HepG2 (cell line): ENCODE measurements at regions not wholly inside any gene's neighbourhood (a gene's known extent, or its start where the extent isn't known, plus 50 kb on each side); places are given as distances from the start of the nearest gene placed in this dataset.

Experiments
- ATAC-seq: fragments of 200-7000 bp; cut with Tn5 transposase; 3 replicates; pipeline ENCODE4 v1.9.1; 2020; ENCODE audit warnings: mild to moderate bottlenecking, moderate library complexity
- BruUV-seq: library from RNA; stranded (reverse); fragments of 400-500 nt; replicated peaks from 2 replicates; lab custom pipeline; 2021; lab: Mats Ljungman, UMichigan
- CTCF ChIA-PET: fragments of 300-600 bp; formaldehyde crosslinking; extraction: SDS; loops from one replicate; lab custom pipeline; 2021; ENCODE audit warnings: low total read pairs, inconsistent platforms, low intra/inter-chr PET ratio; lab: Yijun Ruan, JAX
- POLR2A ChIA-PET: fragments of 350-600 bp; sonication (Branson Sonifier 250); formaldehyde crosslinking; loops from one replicate; lab custom pipeline; 2020; ENCODE audit warnings: antibody characterized with exemption, inconsistent platforms; lab: Yijun Ruan, JAX
- DNase-seq: peaks from one replicate; pipeline ENCODE4 v3.0.0-alpha.2; 2015; ENCODE audit warnings: low spot score
- FAIRE-seq: peaks from 3 replicates; lab custom pipeline; 2011; peaks lifted over from hg19 to GRCh38; lab: Jason Lieb, UNC
- H2AFZ ChIP-seq: one replicate; pipeline ENCODE4 v1.6.1; 2011; ENCODE audit warnings: low read length, inconsistent platforms
- H3K27ac ChIP-seq: fragments of 300-600 bp; 3 replicates; pipeline ENCODE4 v1.8.0; 2011; ENCODE audit warnings: mixed run types, mild to moderate bottlenecking, mixed read lengths, low read length, inconsistent platforms; ENCODE audit not compliant: insufficient read depth; ENCODE audit errors: extremely low read length
- H3K27me3 ChIP-seq, 2 experiments: fragments of 200-600 bp in 1 of 2; 2 replicates in 1 of 2; 3 replicates in 1 of 2; pipeline versions ENCODE4 v1.6.0 to v1.8.0; 2011; ENCODE audit warnings: low read length in 2 of 2, mild to moderate bottlenecking in 2 of 2, moderate library complexity in 2 of 2, inconsistent platforms in 1 of 2; ENCODE audit not compliant: insufficient read depth in 2 of 2, control insufficient read depth in 1 of 2
- H3K36me3 ChIP-seq, 2 experiments: fragments of 200-600 bp in 1 of 2; replicated peaks in 1 of 2; 2 replicates in 1 of 2; 3 replicates in 1 of 2; pipeline versions ENCODE4 v1.5.1 to v1.8.0; 2011; ENCODE audit warnings: low read length in 2 of 2, inconsistent platforms in 1 of 2; ENCODE audit not compliant: insufficient read depth in 2 of 2, control insufficient read depth in 1 of 2
- H3K4me1 ChIP-seq: 2 replicates; pipeline ENCODE4 v1.5.1; 2012; ENCODE audit warnings: low read length, inconsistent platforms; ENCODE audit not compliant: insufficient read depth
- H3K4me2 ChIP-seq: 2 replicates; pipeline ENCODE4 v1.6.0; 2011; ENCODE audit warnings: low read depth, low read length, inconsistent platforms
- H3K4me3 ChIP-seq, 3 experiments: fragments of 200-600 bp in 1 of 3; sonication (generic), shearing (Covaris generic) in 1 of 3; replicated peaks in 1 of 3; 2 replicates each; pipeline ENCODE4 v1.5.1; 2011 to 2016; ENCODE audit warnings: low read length in 3 of 3, inconsistent platforms in 2 of 3, low read depth in 2 of 3, mild to moderate bottlenecking in 2 of 3, control low read depth in 1 of 3, mixed read lengths in 1 of 3; ENCODE audit not compliant: insufficient read depth in 1 of 3
- H3K79me2 ChIP-seq: one replicate; pipeline ENCODE4 v1.6.1; 2011; ENCODE audit warnings: low read length, inconsistent platforms; ENCODE audit not compliant: insufficient read depth
- H3K9ac ChIP-seq: 2 replicates; pipeline ENCODE4 v1.6.0; 2011; ENCODE audit warnings: mild to moderate bottlenecking, low read depth, low read length, inconsistent platforms; ENCODE audit not compliant: insufficient read depth
- H3K9me3 ChIP-seq: 2 replicates; pipeline ENCODE4 v1.5.1; 2012; ENCODE audit warnings: mild to moderate bottlenecking, low read length
- H4K20me1 ChIP-seq: 2 replicates; pipeline ENCODE4 v1.6.0; 2011; ENCODE audit warnings: inconsistent platforms, mild to moderate bottlenecking, low read length, moderate library complexity; ENCODE audit not compliant: insufficient read depth
- ATF1 ChIP-seq: IDR thresholded peaks from 2 replicates; pipeline ENCODE4 v1.6.1; 2016; ENCODE audit warnings: mild to moderate bottlenecking, control low read depth
- E2F2 ChIP-seq: sonication (generic); formaldehyde crosslinking; IDR thresholded peaks from 2 replicates; pipeline ENCODE4 v1.4.0; 2020; ENCODE audit warnings: missing genetic modification reagents, borderline replicate concordance
- GABPA ChIP-seq, 2 experiments: IDR thresholded peaks; 2 replicates each; pipeline ENCODE4 v1.6.1; 2011 to 2016; ENCODE audit warnings: low read depth in 2 of 2, low read length in 1 of 2, missing biosample characterization in 1 of 2, missing genetic modification characterization in 1 of 2
- HNRNPLL ChIP-seq: fragments of 200-400 bp; formaldehyde crosslinking; IDR thresholded peaks from 2 replicates; pipeline ENCODE4 v1.6.1; 2017; ENCODE audit warnings: mild to moderate bottlenecking, low read depth, low read length; ENCODE audit not compliant: poor library complexity, severe bottlenecking
- NPAS2 ChIP-seq: sonication (generic); formaldehyde crosslinking; IDR thresholded peaks from 2 replicates; pipeline ENCODE4 v1.8.0; 2022; ENCODE audit warnings: mild to moderate bottlenecking, missing genetic modification reagents, borderline replicate concordance
- NR2C2 ChIP-seq: sonication (generic); formaldehyde crosslinking; IDR thresholded peaks from 2 replicates; pipeline ENCODE4 v1.4.0; 2020; ENCODE audit warnings: missing genetic modification reagents, mild to moderate bottlenecking, moderate library complexity, borderline replicate concordance
- SYNCRIP ChIP-seq: fragments of 200-400 bp; formaldehyde crosslinking; IDR thresholded peaks from 2 replicates; pipeline ENCODE4 v1.6.1; 2018; ENCODE audit warnings: mild to moderate bottlenecking, low read depth, low read length; ENCODE audit not compliant: insufficient read depth
- XBP1 ChIP-seq: sonication (generic); formaldehyde crosslinking; IDR thresholded peaks from 2 replicates; pipeline ENCODE4 v1.5.0; 2020; ENCODE audit warnings: missing genetic modification reagents
- ZFP91 ChIP-seq: sonication (generic); formaldehyde crosslinking; IDR thresholded peaks from 2 replicates; pipeline ENCODE4 v1.9.0; 2022; ENCODE audit warnings: missing genetic modification reagents, mild to moderate bottlenecking, borderline replicate concordance
- ZNF619 ChIP-seq: sonication (generic); formaldehyde crosslinking; IDR thresholded peaks from 2 replicates; pipeline ENCODE4 v1.4.0; 2020; ENCODE audit warnings: mild to moderate bottlenecking, missing genetic modification reagents
- ZNF687 ChIP-seq: sonication (generic); formaldehyde crosslinking; IDR thresholded peaks from 2 replicates; pipeline ENCODE4 v1.5.1; 2020; ENCODE audit warnings: mild to moderate bottlenecking, missing genetic modification reagents, moderate library complexity
- ZNF792 ChIP-seq: IDR thresholded peaks from 2 replicates; pipeline ENCODE4 v1.6.1; 2016
- WGBS: methylation state at CpG from one replicate; pipeline ENCODE4 v1.1.6; 2017; ENCODE audit warnings: low lambda C conversion rate; 5-methylcytosine and 5-hydroxymethylcytosine counted together
- in situ Hi-C: cut with HindIII; loops from 2 replicates; pipeline ENCODE4 v1.10.0; 2017; ENCODE audit warnings: low pct_unique_long_range_greater_than_20kb; ENCODE audit not compliant: extremely low pct_ligation_motif_present
- intact Hi-C: fragments of 100-400 bp; cut with micrococcal nuclease; formaldehyde crosslinking; loops from one replicate; pipeline ENCODE4 v1.10.0; 2022; ENCODE audit not compliant: unreplicated experiment
- TF ChIP-seq, protein P1 (sequence below): sonication (generic); formaldehyde crosslinking; IDR thresholded peaks from 2 replicates; pipeline ENCODE4 v1.5.1; 2020; ENCODE audit warnings: missing genetic modification reagents, mild to moderate bottlenecking, borderline replicate concordance
- TF ChIP-seq, protein P2 (sequence below): IDR thresholded peaks from 2 replicates; pipeline ENCODE4 v1.6.1; 2016; ENCODE audit warnings: mild to moderate bottlenecking, missing biosample characterization, missing genetic modification reagents

DNA sequence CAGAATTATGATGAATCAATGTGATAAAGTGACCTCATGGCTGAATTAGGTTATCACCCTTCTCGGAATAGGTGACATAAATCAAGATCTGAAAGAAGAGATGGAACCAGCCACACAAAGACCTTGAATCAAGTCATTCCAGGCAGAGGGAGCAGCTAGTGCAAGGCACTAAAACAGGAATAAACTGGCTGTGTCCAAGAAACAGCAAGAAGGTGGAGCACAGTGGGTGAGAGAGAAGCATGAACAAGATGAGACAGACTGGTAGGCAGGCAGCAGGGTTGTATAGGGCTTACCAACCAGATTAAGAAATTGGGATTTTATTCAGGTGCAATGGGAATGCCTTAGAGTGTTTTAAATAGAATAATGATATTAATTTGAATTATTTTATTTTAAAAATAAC, 470.3 kb downstream of the PCDH20 start:
- intact Hi-C loops = no loop called here
- POLR2A ChIA-PET = no interaction called here
- H3K79me2 ChIP-seq = no peaks in the 10 kb centered on the region
- peaks cover 23% of the 10 kb centered on the region; the same call in 1 of the 2 replicates for H3K9me3 ChIP-seq
- no peak overlapping the region for H2AFZ ChIP-seq
- no peaks in the 10 kb centered on the region for H3K4me1 ChIP-seq
- H3K27ac ChIP-seq = no peak overlapping the region
- ATAC-seq (no peak), DNase-seq (no peak), FAIRE-seq (no peak)
- no peaks in the 10 kb centered on the region for H3K27me3 ChIP-seq
- H3K36me3 ChIP-seq = no peaks in the 10 kb centered on the region
- H3K9ac ChIP-seq = no peak overlapping the region
- 5% methylated on average over 1 of the region's 1 CpG for WGBS
- no TSS peak for BruUV-seq
- in situ Hi-C loops = no loop called here
- H3K4me3 ChIP-seq = no peak overlapping the region
- no peak overlapping the region for H3K4me2 ChIP-seq
- CTCF ChIA-PET = no interaction called here
- no peaks in the 10 kb centered on the region for H4K20me1 ChIP-seq
- TF ChIP-seq E2F2 (CRISPR knock-in tag) = no peak
- TF ChIP-seq, protein P1, sequence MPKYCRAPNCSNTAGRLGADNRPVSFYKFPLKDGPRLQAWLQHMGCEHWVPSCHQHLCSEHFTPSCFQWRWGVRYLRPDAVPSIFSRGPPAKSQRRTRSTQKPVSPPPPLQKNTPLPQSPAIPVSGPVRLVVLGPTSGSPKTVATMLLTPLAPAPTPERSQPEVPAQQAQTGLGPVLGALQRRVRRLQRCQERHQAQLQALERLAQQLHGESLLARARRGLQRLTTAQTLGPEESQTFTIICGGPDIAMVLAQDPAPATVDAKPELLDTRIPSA (CRISPR knock-in tag) = no peak
- no peak for TF ChIP-seq NPAS2 (CRISPR knock-in tag)
- no peak for TF ChIP-seq XBP1 (CRISPR knock-in tag)
- TF ChIP-seq, protein P2, sequence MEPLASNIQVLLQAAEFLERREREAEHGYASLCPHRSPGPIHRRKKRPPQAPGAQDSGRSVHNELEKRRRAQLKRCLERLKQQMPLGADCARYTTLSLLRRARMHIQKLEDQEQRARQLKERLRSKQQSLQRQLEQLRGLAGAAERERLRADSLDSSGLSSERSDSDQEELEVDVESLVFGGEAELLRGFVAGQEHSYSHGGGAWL (CRISPR knock-in tag) = no peak
- TF ChIP-seq NR2C2 (CRISPR knock-in tag) = no peak
- no peak for TF ChIP-seq ATF1 (CRISPR knock-in tag)
- no peak for TF ChIP-seq ZNF792 (CRISPR knock-in tag)
- TF ChIP-seq HNRNPLL = no peak
- no peak for TF ChIP-seq ZFP91 (CRISPR knock-in tag)
- no peak for TF ChIP-seq GABPA (IDR thresholded peaks at IDR 0.05; ENCODE audit: low read depth, low read length)
- TF ChIP-seq GABPA (CRISPR knock-in tag; IDR thresholded peaks at IDR 0.05; ENCODE audit: low read depth) = no peak
- no peak for TF ChIP-seq ZNF619 (CRISPR knock-in tag)
- TF ChIP-seq ZNF687 (CRISPR knock-in tag) = no peak
- no peak for TF ChIP-seq SYNCRIP
